K562 (cell line): ENCODE measurements at regions not wholly inside any gene's neighbourhood (a gene's known extent, or its start where the extent isn't known, plus 50 kb on each side); places are given as distances from the start of the nearest gene placed in this dataset.

Experiments
- ATAC-seq: fragments of 200-7000 bp; cut with Tn5 transposase; 3 replicates; pipeline ENCODE4 v1.9.1; 2020; ENCODE audit warnings: moderate library complexity
- BruUV-seq: library from RNA; stranded (reverse); fragments of 400-500 nt; replicated peaks from 2 replicates; lab custom pipeline; 2021; lab: Mats Ljungman, UMichigan
- CTCF ChIA-PET: fragments of 300-600 bp; formaldehyde crosslinking; extraction: SDS; loops from one replicate; lab custom pipeline; 2021; ENCODE audit warnings: low intra/inter-chr PET ratio; lab: Yijun Ruan, JAX
- POLR2A ChIA-PET: fragments of 300-600, 350-650 bp; sonication (Branson Sonifier 250); formaldehyde crosslinking; extraction: SDS; loops from one replicate; lab custom pipeline; 2021; ENCODE audit warnings: antibody characterized with exemption, inconsistent platforms; lab: Yijun Ruan, JAX
- DNase-seq, 4 experiments: peaks; one replicate each; pipeline versions ENCODE4 v3.0.0 to v3.0.0-alpha.2; 2011 to 2018; ENCODE audit warnings: low spot score in 3 of 4, mixed read lengths in 3 of 4; ENCODE audit errors: extremely low read depth in 1 of 4
- FAIRE-seq: peaks from 2 replicates; lab custom pipeline; 2011; peaks lifted over from hg19 to GRCh38; lab: Jason Lieb, UNC
- H2AFZ ChIP-seq: 2 replicates; pipeline ENCODE4 v1.6.0; 2011; ENCODE audit warnings: low read depth, low read length, control low read depth, inconsistent platforms
- H3K27ac ChIP-seq: fragments of 200-600 bp; 3 replicates; pipeline ENCODE4 v1.8.0; 2011; ENCODE audit warnings: low read depth, mild to moderate bottlenecking, control low read depth, inconsistent platforms, low read length, moderate library complexity, mixed read lengths; ENCODE audit errors: extremely low read depth
- H3K27me3 ChIP-seq, 2 experiments: fragments of 300-600 bp in 1 of 2; 2 replicates in 1 of 2; 3 replicates in 1 of 2; pipeline versions ENCODE4 v1.6.0 to v1.8.0; 2011; ENCODE audit warnings: inconsistent platforms in 2 of 2, low read length in 2 of 2, mild to moderate bottlenecking in 1 of 2, mixed read lengths in 1 of 2, moderate library complexity in 1 of 2; ENCODE audit not compliant: control insufficient read depth in 2 of 2, insufficient read depth in 2 of 2
- H3K36me3 ChIP-seq: fragments of 300-600 bp; 3 replicates; pipeline ENCODE4 v1.8.0; 2011; ENCODE audit warnings: mild to moderate bottlenecking, low read length, inconsistent platforms; ENCODE audit not compliant: control insufficient read depth, insufficient read depth
- H3K4me1 ChIP-seq, 2 experiments: fragments of 200-600 bp in 1 of 2; replicated peaks in 1 of 2; 2 replicates in 1 of 2; 3 replicates in 1 of 2; pipeline versions ENCODE4 v1.5.1 to v1.8.0; 2011; ENCODE audit warnings: inconsistent platforms in 2 of 2, low read length in 2 of 2, mild to moderate bottlenecking in 1 of 2, mixed read lengths in 1 of 2, moderate library complexity in 1 of 2; ENCODE audit not compliant: control insufficient read depth in 2 of 2, insufficient read depth in 2 of 2
- H3K4me2 ChIP-seq: 2 replicates; pipeline ENCODE4 v1.6.1; 2011; ENCODE audit warnings: low read length, control low read depth, inconsistent platforms, mixed read lengths; ENCODE audit not compliant: insufficient read depth
- H3K4me3 ChIP-seq: fragments of 200-600 bp; sonication (generic), shearing (Covaris generic); 2 replicates; pipeline ENCODE4 v1.5.1; 2016; ENCODE audit warnings: control low read depth, inconsistent platforms
- H3K79me2 ChIP-seq: fragments of 200-600 bp; 3 replicates; pipeline ENCODE4 v1.8.0; 2011; ENCODE audit warnings: low read length, inconsistent platforms; ENCODE audit not compliant: control insufficient read depth, insufficient read depth
- H3K9ac ChIP-seq, 2 experiments: 2 replicates each; pipeline versions ENCODE4 v1.6.0 to v1.6.1; 2011; ENCODE audit warnings: low read depth in 2 of 2, low read length in 2 of 2, control low read depth in 1 of 2, inconsistent platforms in 1 of 2, mild to moderate bottlenecking in 1 of 2, mixed read lengths in 1 of 2; ENCODE audit not compliant: insufficient read depth in 1 of 2
- H3K9me1 ChIP-seq: one replicate; pipeline ENCODE4 v1.6.0; 2011; ENCODE audit warnings: inconsistent platforms, mild to moderate bottlenecking, low read length, moderate library complexity; ENCODE audit not compliant: control insufficient read depth, insufficient read depth
- H3K9me3 ChIP-seq: replicated peaks from 2 replicates; pipeline ENCODE4 v1.5.1; 2011; ENCODE audit warnings: low read depth, low read length, inconsistent platforms; ENCODE audit not compliant: control insufficient read depth, insufficient read depth
- H4K20me1 ChIP-seq: replicated peaks from 2 replicates; pipeline ENCODE4 v1.6.1; 2011; ENCODE audit warnings: low read length, inconsistent platforms, mixed read lengths; ENCODE audit not compliant: control insufficient read depth, insufficient read depth
- ATF3 ChIP-seq, 2 experiments: fragments of 450-650 bp in 1 of 2; sonication (generic) in 1 of 2; formaldehyde crosslinking in 1 of 2; IDR thresholded peaks in 1 of 2; conservative IDR thresholded peaks in 1 of 2; 2 replicates each; pipeline versions ENCODE4 v1.6.1 to v1.8.1; 2016 to 2023; ENCODE audit warnings: mild to moderate bottlenecking in 2 of 2, moderate library complexity in 2 of 2, inconsistent platforms in 1 of 2, missing genetic modification reagents in 1 of 2
- CHAMP1 ChIP-seq: fragments of 450-650 bp; IDR thresholded peaks from 2 replicates; pipeline ENCODE4 v1.6.1; 2016; ENCODE audit warnings: mild to moderate bottlenecking
- KDM5B ChIP-seq: fragments of 200-600 bp; sonication (generic); IDR thresholded peaks from 2 replicates; pipeline ENCODE4 v1.6.1; 2012; ENCODE audit warnings: low read depth, mild to moderate bottlenecking, moderate library complexity, low read length, control low read depth, inconsistent platforms; ENCODE audit not compliant: insufficient replicate concordance
- RERE ChIP-seq: sonication (generic); formaldehyde crosslinking; IDR thresholded peaks from 2 replicates; pipeline ENCODE4 v1.8.0; 2023; ENCODE audit warnings: missing genetic modification reagents, mild to moderate bottlenecking, borderline replicate concordance
- TBP ChIP-seq: optimal IDR thresholded peaks from 2 replicates; pipeline ENCODE3; 2011; ENCODE audit warnings: low read depth, low read length, improper control_type of control experiment
- ZBTB26 ChIP-seq: fragments of 450-650 bp; formaldehyde crosslinking; IDR thresholded peaks from 2 replicates; pipeline ENCODE4 v1.4.0; 2022; ENCODE audit warnings: missing genetic modification characterization
- ZKSCAN3 ChIP-seq: fragments of 250-450 bp; sonication (Bioruptor Pico); IDR thresholded peaks from 2 replicates; pipeline ENCODE4 v1.4.0; 2020
- ZNF586 ChIP-seq: fragments of 450-650 bp; formaldehyde crosslinking; conservative IDR thresholded peaks from 2 replicates; pipeline ENCODE4 v1.4.0; 2020; ENCODE audit warnings: mild to moderate bottlenecking, moderate library complexity
- WGBS: fragments of 100-300 bp; shearing (Covaris generic); methylation state at CpG from one replicate; pipeline ENCODE4 v1.1.6; 2016; ENCODE audit warnings: low coverage, mixed read lengths; ENCODE audit not compliant: insufficient coverage; ENCODE audit errors: missing lambda C conversion rate; 5-methylcytosine and 5-hydroxymethylcytosine counted together
- in situ Hi-C: fragments of 300-500 bp; cut with MboI; formaldehyde crosslinking; loops from 4 replicates; pipeline ENCODE4 v1.15.0; 2018; ENCODE audit warnings: inconsistent platforms, mixed read lengths
- intact Hi-C: fragments of 100-400 bp; cut with micrococcal nuclease; formaldehyde crosslinking; loops from 2 replicates; pipeline ENCODE4 v1.14.2; 2022

GRCh38 chr7:153902862-153903261, 149.3 kb upstream of the DPP6 start:
- Histone ChIP-seq H3K36me3 (no peaks in the 10 kb centered on the region), H3K4me1 (no peaks in the 10 kb centered on the region), H3K79me2 (no peaks in the 10 kb centered on the region), H4K20me1 (no peaks in the 10 kb centered on the region), H3K27me3 (no peaks in the 10 kb centered on the region), H3K4me3 (no peak overlapping the region), H3K27ac (no peak overlapping the region), H3K9me3 (no peaks in the 10 kb centered on the region), H3K4me2 (no peak overlapping the region), H3K9me1 (no peaks in the 10 kb centered on the region), H3K9ac (no peak overlapping the region), H2AFZ (no peak overlapping the region)
- no peak for ATAC-seq
- WGBS = 0% methylated on average over 3 of the region's 3 CpGs
- BruUV-seq = no TSS peak
- ChIA-PET CTCF (no interaction called here), POLR2A (interaction anchor here (0.8 kb wide), 1 partner anchor 7 kb away, joined by 4 read pairs; no protein-coding TSS in a partner anchor)
- in situ Hi-C loops (no loop called here), intact Hi-C loops (no loop called here)
- FAIRE-seq = no peak
- DNase-seq = no peak
- TF ChIP-seq TBP = no peak
- no peak for TF ChIP-seq ZBTB26
- no peak for TF ChIP-seq RERE (CRISPR knock-in tag)
- TF ChIP-seq ZNF586 (CRISPR knock-in tag) = no peak
- no peak for TF ChIP-seq KDM5B
- TF ChIP-seq ZKSCAN3 (CRISPR knock-in tag) = no peak
- TF ChIP-seq ATF3 (IDR thresholded peaks at IDR 0.05) = no peak
- TF ChIP-seq ATF3 (CRISPR knock-in tag; conservative IDR thresholded peaks at IDR 0.05) = no peak
- TF ChIP-seq CHAMP1 = no peak
